Smooth muscle cell (in vitro differentiated cells): ENCODE measurements at regions not wholly inside any gene's neighbourhood (a gene's known extent, or its start where the extent isn't known, plus 50 kb on each side); places are given as distances from the start of the nearest gene placed in this dataset.
A peak's percentile ranks its signal among the peaks of the same experiment; 100 is the strongest.

Experiments
- DNase-seq: peaks from one replicate; lab custom pipeline; 2025; ENCODE audit not compliant: unreplicated experiment; lab: John Stamatoyannopoulos, UW
- H2AFZ ChIP-seq: fragments of 200-600 bp; sonication (generic); 2 replicates; pipeline ENCODE4 v1.6.0; 2016; ENCODE audit warnings: antibody characterized with exemption, low read depth, mild to moderate bottlenecking
- H3F3A ChIP-seq: fragments of 200-600 bp; sonication (generic); 2 replicates; pipeline ENCODE4 v1.6.0; 2017; ENCODE audit warnings: antibody characterized with exemption, low read depth
- H3K27ac ChIP-seq: fragments of 200-600 bp; sonication (generic); 2 replicates; pipeline ENCODE4 v1.5.1; 2016; ENCODE audit warnings: low read depth, mild to moderate bottlenecking
- H3K27me3 ChIP-seq: fragments of 200-600 bp; sonication (generic); 2 replicates; pipeline ENCODE4 v1.6.1; 2016; ENCODE audit warnings: low read depth, mild to moderate bottlenecking
- H3K36me3 ChIP-seq: fragments of 200-600 bp; sonication (generic); 2 replicates; pipeline ENCODE4 v1.5.1; 2016; ENCODE audit warnings: low read depth
- H3K4me1 ChIP-seq: fragments of 200-600 bp; sonication (generic); 2 replicates; pipeline ENCODE4 v1.5.1; 2016; ENCODE audit warnings: low read depth
- H3K4me2 ChIP-seq: fragments of 200-600 bp; sonication (generic); 2 replicates; pipeline ENCODE4 v1.6.0; 2016; ENCODE audit warnings: mild to moderate bottlenecking
- H3K4me3 ChIP-seq: fragments of 200-600 bp; sonication (generic); 2 replicates; pipeline ENCODE4 v1.5.1; 2016; ENCODE audit warnings: mild to moderate bottlenecking
- H3K79me2 ChIP-seq: fragments of 200-600 bp; sonication (generic); 2 replicates; pipeline ENCODE4 v1.6.0; 2016; ENCODE audit warnings: low read depth, mild to moderate bottlenecking
- H3K9ac ChIP-seq: fragments of 200-600 bp; sonication (generic); 2 replicates; pipeline ENCODE4 v1.6.0; 2016; ENCODE audit warnings: low read depth
- H3K9me3 ChIP-seq: fragments of 200-600 bp; sonication (generic); replicated peaks from 2 replicates; pipeline ENCODE4 v1.5.1; 2016; ENCODE audit warnings: low read depth
- H4K20me1 ChIP-seq: fragments of 200-600 bp; sonication (generic); 2 replicates; pipeline ENCODE4 v1.6.0; 2016; ENCODE audit warnings: low read depth
- WGBS: methylation state at CpG from one replicate; pipeline ENCODE4 v1.1.7; 2016; ENCODE audit warnings: low lambda C conversion rate; 5-methylcytosine and 5-hydroxymethylcytosine counted together
- TF ChIP-seq, protein P1 (sequence below): fragments of 200-600 bp; sonication (generic); IDR thresholded peaks from 2 replicates; pipeline ENCODE4 v1.5.1; 2017; ENCODE audit warnings: borderline replicate concordance, mild to moderate bottlenecking, antibody characterized with exemption; ENCODE audit not compliant: insufficient read depth, poor library complexity, severe bottlenecking

DNA sequence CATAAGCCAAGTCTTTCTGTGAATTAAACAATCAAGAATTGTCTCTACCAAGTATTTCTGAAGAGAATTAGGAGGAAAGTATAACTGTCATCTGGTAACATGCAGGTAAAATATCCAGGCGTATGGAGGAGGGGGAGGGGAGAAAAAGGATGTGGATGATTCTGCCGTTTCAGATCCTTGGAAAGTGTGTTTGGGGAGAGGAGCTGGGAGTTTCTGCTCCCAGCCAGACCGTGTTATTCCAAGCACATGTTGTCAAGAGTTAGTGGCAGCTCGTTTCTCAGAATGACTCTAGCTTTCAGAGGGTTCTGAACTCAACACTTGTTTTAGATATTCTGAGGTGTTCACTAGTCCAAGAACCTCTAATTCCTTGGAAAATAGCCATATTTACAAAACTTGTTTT lies 137.6 kb downstream of the FAM124B start:
- H3K27ac ChIP-seq: peak overlapping the region; percentile 96
- no peaks in the 10 kb centered on the region for H3K79me2 ChIP-seq
- H3K9ac ChIP-seq: no peak overlapping the region
- TF ChIP-seq, protein P1, sequence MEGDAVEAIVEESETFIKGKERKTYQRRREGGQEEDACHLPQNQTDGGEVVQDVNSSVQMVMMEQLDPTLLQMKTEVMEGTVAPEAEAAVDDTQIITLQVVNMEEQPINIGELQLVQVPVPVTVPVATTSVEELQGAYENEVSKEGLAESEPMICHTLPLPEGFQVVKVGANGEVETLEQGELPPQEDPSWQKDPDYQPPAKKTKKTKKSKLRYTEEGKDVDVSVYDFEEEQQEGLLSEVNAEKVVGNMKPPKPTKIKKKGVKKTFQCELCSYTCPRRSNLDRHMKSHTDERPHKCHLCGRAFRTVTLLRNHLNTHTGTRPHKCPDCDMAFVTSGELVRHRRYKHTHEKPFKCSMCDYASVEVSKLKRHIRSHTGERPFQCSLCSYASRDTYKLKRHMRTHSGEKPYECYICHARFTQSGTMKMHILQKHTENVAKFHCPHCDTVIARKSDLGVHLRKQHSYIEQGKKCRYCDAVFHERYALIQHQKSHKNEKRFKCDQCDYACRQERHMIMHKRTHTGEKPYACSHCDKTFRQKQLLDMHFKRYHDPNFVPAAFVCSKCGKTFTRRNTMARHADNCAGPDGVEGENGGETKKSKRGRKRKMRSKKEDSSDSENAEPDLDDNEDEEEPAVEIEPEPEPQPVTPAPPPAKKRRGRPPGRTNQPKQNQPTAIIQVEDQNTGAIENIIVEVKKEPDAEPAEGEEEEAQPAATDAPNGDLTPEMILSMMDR: no peak
- H4K20me1 ChIP-seq: no peaks in the 10 kb centered on the region
- peak overlapping the region; percentile 70 for H3K4me2 ChIP-seq
- H3K27me3 ChIP-seq: no peaks in the 10 kb centered on the region
- peaks cover 27% of the 10 kb centered on the region for H3K4me1 ChIP-seq
- H3K4me3 ChIP-seq: no peak overlapping the region
- WGBS: 21% methylated on average over 4 of the region's 4 CpGs
- peaks cover 26% of the 10 kb centered on the region for H3F3A ChIP-seq
- no peak for DNase-seq
- no peak overlapping the region for H2AFZ ChIP-seq
- H3K9me3 ChIP-seq: no peaks in the 10 kb centered on the region
- H3K36me3 ChIP-seq: no peaks in the 10 kb centered on the region

- DNase-seq: no peak
- WGBS: 9% methylated on average over 1 of the region's 1 CpG
- Histone ChIP-seq H3K4me1 (peaks cover 27% of the 10 kb centered on the region), H3F3A (peaks cover 26% of the 10 kb centered on the region), H3K27ac (peak overlapping the region; percentile 96), H3K79me2 (no peaks in the 10 kb centered on the region), H3K4me3 (no peak overlapping the region), H3K9ac (no peak overlapping the region), H3K27me3 (no peaks in the 10 kb centered on the region), H4K20me1 (no peaks in the 10 kb centered on the region), H2AFZ (no peak overlapping the region), H3K4me2 (peak overlapping the region; percentile 70), H3K36me3 (no peaks in the 10 kb centered on the region), H3K9me3 (no peaks in the 10 kb centered on the region)
- TF ChIP-seq, protein P1: no peak
Observed at GRCh38 chr2:224263571-224264043, 138.3 kb downstream of the FAM124B start.

GRCh38 chr2:224261326-224261725 lies 140.6 kb downstream of the FAM124B start:
- Histone ChIP-seq H3K4me3 (peak overlapping the region; percentile 13), H2AFZ (no peak overlapping the region), H3K27me3 (no peaks in the 10 kb centered on the region), H3K9me3 (no peaks in the 10 kb centered on the region), H4K20me1 (no peaks in the 10 kb centered on the region), H3K27ac (peak overlapping the region; percentile 96), H3K79me2 (no peaks in the 10 kb centered on the region), H3K4me2 (peak overlapping the region; percentile 78), H3K4me1 (peaks cover 27% of the 10 kb centered on the region), H3K9ac (peak overlapping the region; percentile 84), H3F3A (peaks cover 26% of the 10 kb centered on the region), H3K36me3 (no peaks in the 10 kb centered on the region)
- DNase-seq: no peak
- TF ChIP-seq, protein P1: no peak
- 20% methylated on average over 1 of the region's 1 CpG for WGBS

- peak overlapping the region; percentile 22 for H3K4me3 ChIP-seq
- no peaks in the 10 kb centered on the region for H3K36me3 ChIP-seq
- 17% methylated on average over 7 of the region's 7 CpGs for WGBS
- peak overlapping the region; percentile 66 for H2AFZ ChIP-seq
- H3F3A ChIP-seq: peaks cover 26% of the 10 kb centered on the region
- H3K9ac ChIP-seq: peak overlapping the region; percentile 84
- no peaks in the 10 kb centered on the region for H3K79me2 ChIP-seq
- no peak for DNase-seq
- H3K4me1 ChIP-seq: peaks cover 27% of the 10 kb centered on the region
- H4K20me1 ChIP-seq: no peaks in the 10 kb centered on the region
- TF ChIP-seq, protein P1: no peak
- H3K9me3 ChIP-seq: no peaks in the 10 kb centered on the region
- H3K27ac ChIP-seq: peak overlapping the region; percentile 96
- H3K4me2 ChIP-seq: peak overlapping the region; percentile 78
- H3K27me3 ChIP-seq: no peaks in the 10 kb centered on the region
Observed at GRCh38 chr2:224260372-224261020, 141.4 kb downstream of the FAM124B start.
